Epithelial cell of esophagus (primary cell): ENCODE measurements at regions not wholly inside any gene's neighbourhood (a gene's known extent, or its start where the extent isn't known, plus 50 kb on each side); places are given as distances from the start of the nearest gene placed in this dataset.

Source experiments
- DNase-seq: peaks from one replicate; pipeline ENCODE4 v3.0.0; 2010; ENCODE audit warnings: low read depth
- H3K4me3 ChIP-seq: 2 replicates; pipeline ENCODE4 v1.5.1; 2011; ENCODE audit warnings: mild to moderate bottlenecking, low read length, control low read depth
- CTCF ChIP-seq: IDR thresholded peaks from 2 replicates; pipeline ENCODE4 v1.5.1; 2011; ENCODE audit warnings: low read depth, mild to moderate bottlenecking, low read length, control low read depth, inconsistent platforms; ENCODE audit not compliant: insufficient read depth; ENCODE audit errors: missing control alignments

- TF ChIP-seq CTCF = no peak
- DNase-seq = no peak
- H3K4me3 ChIP-seq = no peak overlapping the region
Observed at GRCh38 chr13:36612230-36612629, 61.6 kb upstream of the SERTM1 start.

- H3K4me3 ChIP-seq = no peak overlapping the region
- DNase-seq = no peak
- TF ChIP-seq CTCF = no peak
Observed at GRCh38 chr13:36616706-36617105, 57.1 kb upstream of the SERTM1 start.

GRCh38 chr13:36619535-36619934 is 54.3 kb upstream of the SERTM1 start:
- no peak for DNase-seq
- H3K4me3 ChIP-seq = no peak overlapping the region
- no peak for TF ChIP-seq CTCF
